ENCODE measurements at regions not wholly inside any gene's neighbourhood (a gene's known extent, or its start where the extent isn't known, plus 50 kb on each side); places are given as distances from the start of the nearest gene placed in this dataset.
"Not testable (repeated sequence)": the region's sequence is repeated elsewhere in the genome, so short reads cannot be mapped to it uniquely, and the experiment has no call there.

DNA sequence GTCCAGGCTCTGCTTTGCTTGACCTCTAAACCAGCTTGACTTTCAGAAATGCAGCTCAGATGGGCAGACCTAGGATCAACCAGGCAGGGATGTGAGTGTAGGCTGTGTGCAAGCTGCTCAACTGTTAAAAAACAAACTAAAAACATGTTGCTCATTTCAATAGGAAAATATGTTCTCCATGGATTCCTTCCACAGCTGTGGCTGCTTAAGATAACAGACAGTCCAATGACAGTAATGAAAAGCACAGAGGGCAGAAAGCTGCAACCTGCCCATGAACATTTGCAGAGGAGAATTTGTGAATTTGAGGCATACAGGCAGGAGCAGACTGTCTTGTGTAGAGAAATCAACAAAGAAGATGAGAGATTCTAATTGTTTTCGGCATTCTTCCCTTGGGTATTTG is 534.2 kb downstream of the CCSER2 start:
- H3K36me3 ChIP-seq = no peaks in the 10 kb centered on the region
- H3K4me3 ChIP-seq = no peak overlapping the region
- H3K27ac ChIP-seq (replicated peaks) = no peak overlapping the region
- TF ChIP-seq CTCF (IDR thresholded peaks at IDR 0.05; ENCODE audit: borderline replicate concordance) = no peak
- no peak for DNase-seq
- no peaks in the 10 kb centered on the region for H3K27me3 ChIP-seq (ENCODE audit: low read depth)
- peaks cover 4% of the 10 kb centered on the region for H3K4me1 ChIP-seq
- H3K9me3 ChIP-seq (replicated peaks) = no peaks in the 10 kb centered on the region
- intact Hi-C loops (cut with micrococcal nuclease) = no loop called here

- Histone ChIP-seq H3K4me3 (no peak overlapping the region), H3K9me3 (replicated peaks) (no peaks in the 10 kb centered on the region), H3K27me3 (ENCODE audit: low read depth) (no peaks in the 10 kb centered on the region), H3K27ac (replicated peaks) (no peak overlapping the region), H3K4me1 (peaks cover 4% of the 10 kb centered on the region), H3K36me3 (no peaks in the 10 kb centered on the region)
- DNase-seq = no peak
- intact Hi-C loops (cut with micrococcal nuclease) = no loop called here
- TF ChIP-seq CTCF (IDR thresholded peaks at IDR 0.05; ENCODE audit: borderline replicate concordance) = no peak
Observed at GRCh38 chr10:84863675-84864074, 535.3 kb downstream of the CCSER2 start.

GRCh38 chr10:84876116-84876999 is 548.0 kb downstream of the CCSER2 start:
- H3K27me3 ChIP-seq (ENCODE audit: low read depth) = no peaks in the 10 kb centered on the region
- H3K27ac ChIP-seq (replicated peaks) = no peak overlapping the region
- no peaks in the 10 kb centered on the region for H3K9me3 ChIP-seq (replicated peaks)
- no peak for TF ChIP-seq CTCF (IDR thresholded peaks at IDR 0.05; ENCODE audit: borderline replicate concordance)
- DNase-seq = no peak
- no peak overlapping the region for H3K4me3 ChIP-seq
- H3K4me1 ChIP-seq = peaks cover 13% of the 10 kb centered on the region
- intact Hi-C loops (cut with micrococcal nuclease) = no loop called here
- no peaks in the 10 kb centered on the region for H3K36me3 ChIP-seq

- no peak overlapping the region for H3K4me3 ChIP-seq
- TF ChIP-seq CTCF (IDR thresholded peaks at IDR 0.05; ENCODE audit: borderline replicate concordance) = no peak
- no peaks in the 10 kb centered on the region for H3K27me3 ChIP-seq (ENCODE audit: low read depth)
- intact Hi-C loops (cut with micrococcal nuclease) = no loop called here
- no peaks in the 10 kb centered on the region for H3K36me3 ChIP-seq
- no peak overlapping the region for H3K27ac ChIP-seq (replicated peaks)
- no peaks in the 10 kb centered on the region for H3K9me3 ChIP-seq (replicated peaks)
- H3K4me1 ChIP-seq = peaks cover 13% of the 10 kb centered on the region
- no peak for DNase-seq
Observed at GRCh38 chr10:84879991-84880390, 551.6 kb downstream of the CCSER2 start.

DNA sequence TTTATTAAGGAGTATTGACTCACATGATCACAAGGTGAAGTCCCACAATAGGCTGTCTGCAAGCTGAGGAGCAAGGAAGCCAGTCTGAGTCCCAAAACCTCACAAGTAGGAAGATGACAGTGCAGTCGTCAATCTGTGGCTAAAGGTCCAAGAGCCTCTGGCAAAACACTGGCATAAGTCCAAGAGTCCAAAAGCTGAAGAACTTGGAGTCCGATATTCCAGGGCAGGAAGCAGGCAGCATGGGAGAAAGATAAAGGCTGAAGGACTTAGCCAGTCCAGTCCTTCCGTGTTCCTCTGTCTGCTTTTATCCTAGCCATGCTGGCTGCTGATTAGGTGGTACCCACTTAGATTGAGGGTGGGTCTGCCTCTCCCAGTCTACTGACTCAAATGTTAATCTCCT is 553.3 kb downstream of the CCSER2 start:
- H3K4me1 ChIP-seq; H3K27ac ChIP-seq (replicated peaks); H3K27me3 ChIP-seq (ENCODE audit: low read depth); H3K4me3 ChIP-seq; DNase-seq; intact Hi-C loops (cut with micrococcal nuclease); H3K36me3 ChIP-seq; H3K9me3 ChIP-seq (replicated peaks): not testable (repeated sequence)

GRCh38 chr10:84890706-84891105 is 562.3 kb downstream of the CCSER2 start:
- Histone ChIP-seq H3K4me1 (peaks cover 8% of the 10 kb centered on the region), H3K27ac (replicated peaks) (no peak overlapping the region), H3K4me3 (no peak overlapping the region), H3K9me3 (replicated peaks) (no peaks in the 10 kb centered on the region), H3K36me3 (no peaks in the 10 kb centered on the region), H3K27me3 (ENCODE audit: low read depth) (no peaks in the 10 kb centered on the region)
- no peak for TF ChIP-seq CTCF (IDR thresholded peaks at IDR 0.05; ENCODE audit: borderline replicate concordance)
- DNase-seq = no peak
- intact Hi-C loops (cut with micrococcal nuclease) = no loop called here

Data from left ventricle myocardium inferior (tissue), 1 donor.